Kidney epithelial cell (primary cell): ENCODE measurements at regions not wholly inside any gene's neighbourhood (a gene's known extent, or its start where the extent isn't known, plus 50 kb on each side); places are given as distances from the start of the nearest gene placed in this dataset.

Source experiments
- DNase-seq: peaks from one replicate; pipeline ENCODE4 v3.0.0-alpha.2; 2010; ENCODE audit warnings: low read depth
- H3K27me3 ChIP-seq: 2 replicates; pipeline ENCODE4 v1.6.0; 2011; ENCODE audit warnings: low read length; ENCODE audit not compliant: control insufficient read depth, insufficient read depth
- H3K36me3 ChIP-seq: 2 replicates; pipeline ENCODE4 v1.5.1; 2011; ENCODE audit warnings: low read length; ENCODE audit not compliant: control insufficient read depth, insufficient read depth
- H3K4me3 ChIP-seq: 2 replicates; pipeline ENCODE4 v1.5.1; 2011; ENCODE audit warnings: low read depth, mild to moderate bottlenecking, control low read depth, low read length
- TF ChIP-seq, protein P1 (sequence below): IDR thresholded peaks from 2 replicates; pipeline ENCODE4 v1.5.1; 2011; ENCODE audit warnings: mild to moderate bottlenecking, moderate library complexity, low read length, control low read depth, inconsistent platforms; ENCODE audit not compliant: insufficient read depth, poor library complexity, severe bottlenecking

- no peak for DNase-seq
- Histone ChIP-seq H3K27me3 (no peaks in the 10 kb centered on the region), H3K36me3 (no peaks in the 10 kb centered on the region), H3K4me3 (no peak overlapping the region)
- TF ChIP-seq, protein P1, sequence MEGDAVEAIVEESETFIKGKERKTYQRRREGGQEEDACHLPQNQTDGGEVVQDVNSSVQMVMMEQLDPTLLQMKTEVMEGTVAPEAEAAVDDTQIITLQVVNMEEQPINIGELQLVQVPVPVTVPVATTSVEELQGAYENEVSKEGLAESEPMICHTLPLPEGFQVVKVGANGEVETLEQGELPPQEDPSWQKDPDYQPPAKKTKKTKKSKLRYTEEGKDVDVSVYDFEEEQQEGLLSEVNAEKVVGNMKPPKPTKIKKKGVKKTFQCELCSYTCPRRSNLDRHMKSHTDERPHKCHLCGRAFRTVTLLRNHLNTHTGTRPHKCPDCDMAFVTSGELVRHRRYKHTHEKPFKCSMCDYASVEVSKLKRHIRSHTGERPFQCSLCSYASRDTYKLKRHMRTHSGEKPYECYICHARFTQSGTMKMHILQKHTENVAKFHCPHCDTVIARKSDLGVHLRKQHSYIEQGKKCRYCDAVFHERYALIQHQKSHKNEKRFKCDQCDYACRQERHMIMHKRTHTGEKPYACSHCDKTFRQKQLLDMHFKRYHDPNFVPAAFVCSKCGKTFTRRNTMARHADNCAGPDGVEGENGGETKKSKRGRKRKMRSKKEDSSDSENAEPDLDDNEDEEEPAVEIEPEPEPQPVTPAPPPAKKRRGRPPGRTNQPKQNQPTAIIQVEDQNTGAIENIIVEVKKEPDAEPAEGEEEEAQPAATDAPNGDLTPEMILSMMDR: no peak
These were observed 1089.9 kb upstream of the CDH6 start for GRCh38 chr5:30103452-30104202.

DNA sequence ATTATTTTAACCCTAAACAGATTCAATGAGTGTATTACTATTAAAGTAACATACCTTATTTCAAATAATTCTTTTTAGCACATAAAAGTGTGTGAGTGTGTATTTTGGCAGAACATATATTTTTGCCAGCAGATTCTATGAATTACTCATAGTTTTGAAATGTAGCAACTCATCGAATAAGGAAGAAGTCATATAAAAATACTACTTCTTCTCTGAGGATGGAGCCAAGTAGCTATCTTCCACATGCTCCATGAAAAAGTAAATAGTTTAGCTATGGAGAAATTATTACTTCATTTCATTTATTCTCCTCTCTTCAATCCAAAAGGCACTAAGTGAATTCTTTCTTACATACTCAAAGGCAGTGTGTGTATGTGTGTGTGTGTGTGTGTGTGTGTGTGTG is 1090.4 kb upstream of the CDH6 start:
- no peak for DNase-seq
- TF ChIP-seq, protein P1: no peak
- Histone ChIP-seq H3K36me3 (no peaks in the 10 kb centered on the region), H3K27me3 (no peaks in the 10 kb centered on the region), H3K4me3 (no peak overlapping the region)

DNA sequence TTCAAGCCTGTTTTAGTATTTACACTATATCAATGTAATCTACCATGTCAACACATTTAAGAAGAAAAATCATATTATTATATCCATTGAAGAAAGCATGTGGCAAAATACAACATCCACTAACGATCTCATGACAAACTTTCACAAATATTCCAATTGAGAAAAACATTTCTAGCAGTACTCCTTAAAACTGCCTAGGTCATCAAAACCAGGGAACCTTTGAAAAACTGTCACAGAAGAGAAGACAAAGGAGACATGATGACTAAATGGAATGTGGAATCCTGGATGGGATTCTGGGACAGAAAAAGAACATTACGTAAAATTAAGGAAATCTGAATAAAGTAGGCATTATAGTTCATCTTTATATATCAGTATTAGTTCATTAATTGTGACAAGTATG is 1091.3 kb upstream of the CDH6 start:
- no peak overlapping the region for H3K4me3 ChIP-seq
- no peak for DNase-seq
- TF ChIP-seq, protein P1: no peak
- no peaks in the 10 kb centered on the region for H3K27me3 ChIP-seq
- no peaks in the 10 kb centered on the region for H3K36me3 ChIP-seq

DNA sequence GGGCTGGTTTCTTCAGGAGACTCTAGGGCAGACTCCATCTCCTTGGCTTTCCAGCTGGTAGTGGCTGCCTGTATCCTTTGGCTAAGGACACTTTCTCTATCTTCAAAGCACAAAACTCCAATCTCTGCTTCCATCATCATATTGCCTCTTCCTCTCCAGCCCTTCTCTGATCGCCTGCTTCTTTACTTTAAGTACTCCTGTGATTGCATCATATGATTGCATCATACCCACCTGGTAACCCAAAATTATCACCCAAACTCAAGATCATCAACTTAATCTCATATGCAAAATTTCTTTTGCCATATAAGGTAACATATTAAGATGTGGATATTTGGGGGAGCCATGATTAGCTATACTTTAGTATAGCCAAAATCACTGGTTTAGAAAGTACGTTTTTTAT is 1092.6 kb upstream of the CDH6 start:
- TF ChIP-seq, protein P1: no peak
- Histone ChIP-seq H3K4me3 (no peak overlapping the region), H3K27me3 (no peaks in the 10 kb centered on the region), H3K36me3 (no peaks in the 10 kb centered on the region)
- DNase-seq: no peak

- no peak for DNase-seq
- TF ChIP-seq, protein P1: no peak
- Histone ChIP-seq H3K36me3 (no peaks in the 10 kb centered on the region), H3K27me3 (no peaks in the 10 kb centered on the region), H3K4me3 (no peak overlapping the region)
These were observed 1093.3 kb upstream of the CDH6 start for GRCh38 chr5:30100148-30100713.

DNA sequence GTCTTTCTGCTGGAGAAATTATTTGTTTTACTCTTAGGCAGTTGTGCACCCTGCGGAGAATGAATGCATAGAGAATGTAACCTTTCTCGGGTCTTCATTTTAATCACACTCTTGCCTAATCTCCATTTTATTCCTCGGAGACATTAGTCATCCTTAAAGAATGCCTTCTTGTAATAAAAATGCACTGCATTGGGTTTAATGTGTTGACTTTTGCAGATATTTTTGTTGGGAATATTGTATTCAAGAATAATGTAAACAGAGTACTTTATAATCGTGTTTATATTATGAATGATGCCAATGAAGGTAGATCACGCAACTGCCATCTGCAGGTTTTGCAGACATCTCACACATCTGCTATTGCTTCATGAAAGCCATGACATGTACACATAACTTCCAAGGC is 1093.9 kb upstream of the CDH6 start:
- H3K36me3 ChIP-seq: no peaks in the 10 kb centered on the region
- no peak overlapping the region for H3K4me3 ChIP-seq
- TF ChIP-seq, protein P1: no peak
- DNase-seq: no peak
- no peaks in the 10 kb centered on the region for H3K27me3 ChIP-seq
